Endothelial cell (in vitro differentiated cells): ENCODE measurements at regions not wholly inside any gene's neighbourhood (a gene's known extent, or its start where the extent isn't known, plus 50 kb on each side); places are given as distances from the start of the nearest gene placed in this dataset.

ENCODE experiments used
- DNase-seq: peaks from one replicate; pipeline ENCODE4 v3.0.0; 2021; ENCODE audit warnings: low spot score
- H3K27ac Mint-ChIP-seq: one replicate; pipeline ENCODE4 v1.8.0; 2021; ENCODE audit warnings: mixed read lengths, inconsistent platforms; ENCODE audit not compliant: unreplicated experiment
- H3K27me3 Mint-ChIP-seq: one replicate; pipeline ENCODE4 v1.8.0; 2021; ENCODE audit warnings: mild to moderate bottlenecking, moderate library complexity, mixed read lengths, inconsistent platforms; ENCODE audit not compliant: unreplicated experiment
- H3K36me3 Mint-ChIP-seq: one replicate; pipeline ENCODE4 v1.8.0; 2021; ENCODE audit warnings: mild to moderate bottlenecking, low read depth, mixed read lengths, inconsistent platforms; ENCODE audit not compliant: unreplicated experiment
- H3K4me1 Mint-ChIP-seq: one replicate; pipeline ENCODE4 v1.8.0; 2021; ENCODE audit warnings: mild to moderate bottlenecking, mixed read lengths, inconsistent platforms; ENCODE audit not compliant: unreplicated experiment
- H3K4me3 Mint-ChIP-seq: one replicate; pipeline ENCODE4 v1.8.0; 2021; ENCODE audit warnings: mild to moderate bottlenecking, mixed read lengths, inconsistent platforms; ENCODE audit not compliant: unreplicated experiment
- H3K9me3 Mint-ChIP-seq: one replicate; pipeline ENCODE4 v1.8.0; 2021; ENCODE audit warnings: mixed read lengths, inconsistent platforms; ENCODE audit not compliant: unreplicated experiment
- TF ChIP-seq, protein P1 (sequence below): fragments of 200-600 bp; sonication (generic); IDR thresholded peaks from one replicate; pipeline ENCODE4 v1.5.0; 2021; ENCODE audit warnings: antibody characterized with exemption; ENCODE audit not compliant: unreplicated experiment

DNA sequence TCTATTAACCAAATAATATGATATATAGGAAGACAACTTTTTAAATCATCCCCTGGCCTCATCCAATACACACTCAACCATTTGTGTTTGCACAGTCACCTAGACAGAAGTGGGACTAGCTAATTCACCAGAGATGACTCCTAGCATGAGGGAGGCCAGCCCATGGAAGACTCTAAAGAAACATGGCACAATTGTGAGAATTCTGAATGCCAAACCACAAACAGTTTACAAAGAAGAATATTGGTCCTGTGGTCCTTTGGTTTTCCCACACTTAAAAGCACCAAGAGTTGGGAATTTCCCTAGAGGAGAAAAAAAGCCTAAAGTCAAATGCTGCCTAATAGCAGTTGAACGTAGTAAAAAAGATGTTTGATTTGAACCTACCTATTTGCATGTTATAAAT is 609.9 kb downstream of the ACTL7B start:
- H3K27ac Mint-ChIP-seq = no peak overlapping the region
- no peak overlapping the region for H3K4me3 Mint-ChIP-seq
- TF ChIP-seq, protein P1, sequence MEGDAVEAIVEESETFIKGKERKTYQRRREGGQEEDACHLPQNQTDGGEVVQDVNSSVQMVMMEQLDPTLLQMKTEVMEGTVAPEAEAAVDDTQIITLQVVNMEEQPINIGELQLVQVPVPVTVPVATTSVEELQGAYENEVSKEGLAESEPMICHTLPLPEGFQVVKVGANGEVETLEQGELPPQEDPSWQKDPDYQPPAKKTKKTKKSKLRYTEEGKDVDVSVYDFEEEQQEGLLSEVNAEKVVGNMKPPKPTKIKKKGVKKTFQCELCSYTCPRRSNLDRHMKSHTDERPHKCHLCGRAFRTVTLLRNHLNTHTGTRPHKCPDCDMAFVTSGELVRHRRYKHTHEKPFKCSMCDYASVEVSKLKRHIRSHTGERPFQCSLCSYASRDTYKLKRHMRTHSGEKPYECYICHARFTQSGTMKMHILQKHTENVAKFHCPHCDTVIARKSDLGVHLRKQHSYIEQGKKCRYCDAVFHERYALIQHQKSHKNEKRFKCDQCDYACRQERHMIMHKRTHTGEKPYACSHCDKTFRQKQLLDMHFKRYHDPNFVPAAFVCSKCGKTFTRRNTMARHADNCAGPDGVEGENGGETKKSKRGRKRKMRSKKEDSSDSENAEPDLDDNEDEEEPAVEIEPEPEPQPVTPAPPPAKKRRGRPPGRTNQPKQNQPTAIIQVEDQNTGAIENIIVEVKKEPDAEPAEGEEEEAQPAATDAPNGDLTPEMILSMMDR = no peak
- no peaks in the 10 kb centered on the region for H3K36me3 Mint-ChIP-seq
- H3K27me3 Mint-ChIP-seq = no peaks in the 10 kb centered on the region
- no peak for DNase-seq
- no peaks in the 10 kb centered on the region for H3K4me1 Mint-ChIP-seq
- no peaks in the 10 kb centered on the region for H3K9me3 Mint-ChIP-seq

GRCh38 chr9:108245331-108245730 is 610.5 kb downstream of the ACTL7B start:
- Mint-ChIP-seq H3K4me1 (no peaks in the 10 kb centered on the region), H3K27ac (no peak overlapping the region)

GRCh38 chr9:108244686-108245085 is 611.1 kb downstream of the ACTL7B start:
- Mint-ChIP-seq H3K4me3 (no peak overlapping the region), H3K27ac (no peak overlapping the region), H3K4me1 (no peaks in the 10 kb centered on the region), H3K27me3 (no peaks in the 10 kb centered on the region), H3K36me3 (no peaks in the 10 kb centered on the region), H3K9me3 (no peaks in the 10 kb centered on the region)
- DNase-seq = no peak
- TF ChIP-seq, protein P1 = no peak

More at GRCh38 chr9:108245331-108245730, 610.5 kb downstream of the ACTL7B start:
- Mint-ChIP-seq H3K36me3 (no peaks in the 10 kb centered on the region), H3K9me3 (no peaks in the 10 kb centered on the region), H3K27me3 (no peaks in the 10 kb centered on the region), H3K4me3 (no peak overlapping the region)
- no peak for DNase-seq
- TF ChIP-seq, protein P1 = no peak

- Mint-ChIP-seq H3K4me1 (no peaks in the 10 kb centered on the region), H3K9me3 (no peaks in the 10 kb centered on the region), H3K27me3 (no peaks in the 10 kb centered on the region), H3K36me3 (no peaks in the 10 kb centered on the region), H3K4me3 (no peak overlapping the region), H3K27ac (no peak overlapping the region)
- TF ChIP-seq, protein P1 = no peak
- DNase-seq = no peak
Observed at GRCh38 chr9:108241384-108242073, 614.3 kb downstream of the ACTL7B start.

- no peak overlapping the region for H3K4me3 Mint-ChIP-seq
- H3K4me1 Mint-ChIP-seq = no peaks in the 10 kb centered on the region
- no peak for DNase-seq
- H3K27me3 Mint-ChIP-seq = no peaks in the 10 kb centered on the region
- H3K27ac Mint-ChIP-seq = no peak overlapping the region
- TF ChIP-seq, protein P1 = no peak
- H3K36me3 Mint-ChIP-seq = no peaks in the 10 kb centered on the region
- H3K9me3 Mint-ChIP-seq = no peaks in the 10 kb centered on the region
Observed at GRCh38 chr9:108239696-108240321, 616.0 kb downstream of the ACTL7B start.
